ENCODE measurements at regions not wholly inside any gene's neighbourhood (a gene's known extent, or its start where the extent isn't known, plus 50 kb on each side); places are given as distances from the start of the nearest gene placed in this dataset.
"Not testable (repeated sequence)": the region's sequence is repeated elsewhere in the genome, so short reads cannot be mapped to it uniquely, and the experiment has no call there.

- no peaks in the 10 kb centered on the region for H4K20me1 ChIP-seq (ENCODE audit: insufficient read depth)
- ChIA-PET CTCF (no interaction called here), POLR2A (ENCODE audit: unreplicated experiment) (no interaction called here)
- peaks cover 4% of the 10 kb centered on the region; the same call in 1 of the 2 replicates for H3K4me1 ChIP-seq (replicated peaks; ENCODE audit: insufficient read depth)
- BruUV-seq (replicated peaks): no TSS peak
- H3K4me3 ChIP-seq: no peak overlapping the region
- no peaks in the 10 kb centered on the region for H3K27me3 ChIP-seq (ENCODE audit: insufficient read depth, low read depth)
- intact Hi-C loops (cut with micrococcal nuclease; ENCODE audit: unreplicated experiment): no loop called here
- no peak overlapping the region for H3K27ac ChIP-seq
- no peak for DNase-seq
- no peak overlapping the region for H3K4me2 ChIP-seq
- no peaks in the 10 kb centered on the region for H3K36me3 ChIP-seq (ENCODE audit: low read depth)
- no peaks in the 10 kb centered on the region for H3K79me2 ChIP-seq (ENCODE audit: low read depth)
- H3K9me3 ChIP-seq (ENCODE audit: insufficient read depth, low read depth): no peaks in the 10 kb centered on the region
- no peaks in the 10 kb centered on the region for H3K9me2 ChIP-seq (ENCODE audit: insufficient read depth)
- no peak overlapping the region for H2AFZ ChIP-seq
- H3F3A ChIP-seq (ENCODE audit: insufficient read depth, low read depth): no peaks in the 10 kb centered on the region
- TF ChIP-seq CTCF (conservative IDR thresholded peaks at IDR 0.05) (no peak), EZH2 (IDR thresholded peaks at IDR 0.05; ENCODE audit: low read depth) (no peak)
Measured at GRCh38 chr12:69046920-69047319, 113.9 kb upstream of the CPM start.

- BruUV-seq (replicated peaks): no TSS peak
- CTCF ChIA-PET: no interaction called here
- H4K20me1 ChIP-seq (ENCODE audit: insufficient read depth): no peaks in the 10 kb centered on the region
- H3K4me3 ChIP-seq: no peak overlapping the region
- POLR2A ChIA-PET (ENCODE audit: unreplicated experiment): no interaction called here
- TF ChIP-seq EZH2 (IDR thresholded peaks at IDR 0.05; ENCODE audit: low read depth) (no peak), CTCF (conservative IDR thresholded peaks at IDR 0.05) (no peak)
- H3K27ac ChIP-seq: no peak overlapping the region
- no peaks in the 10 kb centered on the region for H3K9me3 ChIP-seq (ENCODE audit: insufficient read depth, low read depth)
- no peak overlapping the region for H3K4me2 ChIP-seq
- intact Hi-C loops (cut with micrococcal nuclease; ENCODE audit: unreplicated experiment): no loop called here
- peaks cover 14% of the 10 kb centered on the region for H3K4me1 ChIP-seq (replicated peaks; ENCODE audit: insufficient read depth)
- no peaks in the 10 kb centered on the region for H3K79me2 ChIP-seq (ENCODE audit: low read depth)
- no peaks in the 10 kb centered on the region for H3K27me3 ChIP-seq (ENCODE audit: insufficient read depth, low read depth)
- H2AFZ ChIP-seq: no peak overlapping the region
- no peaks in the 10 kb centered on the region for H3K36me3 ChIP-seq (ENCODE audit: low read depth)
- no peaks in the 10 kb centered on the region for H3F3A ChIP-seq (ENCODE audit: insufficient read depth, low read depth)
- no peaks in the 10 kb centered on the region for H3K9me2 ChIP-seq (ENCODE audit: insufficient read depth)
- DNase-seq: no peak
Measured at GRCh38 chr12:69047990-69048389, 115.0 kb upstream of the CPM start.

- POLR2A ChIA-PET (ENCODE audit: unreplicated experiment); CTCF ChIA-PET: not testable (repeated sequence)
Measured at GRCh38 chr12:69049855-69050254, 116.9 kb upstream of the CPM start.

More at GRCh38 chr12:69049855-69050254, 116.9 kb upstream of the CPM start:
- H3K27ac ChIP-seq; intact Hi-C loops (cut with micrococcal nuclease; ENCODE audit: unreplicated experiment); H3K9me2 ChIP-seq (ENCODE audit: insufficient read depth); H4K20me1 ChIP-seq (ENCODE audit: insufficient read depth); H3K9me3 ChIP-seq (ENCODE audit: insufficient read depth, low read depth); DNase-seq; H3K27me3 ChIP-seq (ENCODE audit: insufficient read depth, low read depth); H3K79me2 ChIP-seq (ENCODE audit: low read depth); BruUV-seq (replicated peaks); H3K36me3 ChIP-seq (ENCODE audit: low read depth); H2AFZ ChIP-seq; H3K4me2 ChIP-seq; H3F3A ChIP-seq (ENCODE audit: insufficient read depth, low read depth); H3K4me3 ChIP-seq: not testable (repeated sequence)
- H3K4me1 ChIP-seq (replicated peaks; ENCODE audit: insufficient read depth): peaks cover 23% of the 10 kb centered on the region

All from PC-9 (cell line).